ENCODE measurements at regions not wholly inside any gene's neighbourhood (a gene's known extent, or its start where the extent isn't known, plus 50 kb on each side); places are given as distances from the start of the nearest gene placed in this dataset.

GRCh38 chr2:8526403-8526696 lies 155.5 kb upstream of the ID2 start:
- TF ChIP-seq, protein P1, sequence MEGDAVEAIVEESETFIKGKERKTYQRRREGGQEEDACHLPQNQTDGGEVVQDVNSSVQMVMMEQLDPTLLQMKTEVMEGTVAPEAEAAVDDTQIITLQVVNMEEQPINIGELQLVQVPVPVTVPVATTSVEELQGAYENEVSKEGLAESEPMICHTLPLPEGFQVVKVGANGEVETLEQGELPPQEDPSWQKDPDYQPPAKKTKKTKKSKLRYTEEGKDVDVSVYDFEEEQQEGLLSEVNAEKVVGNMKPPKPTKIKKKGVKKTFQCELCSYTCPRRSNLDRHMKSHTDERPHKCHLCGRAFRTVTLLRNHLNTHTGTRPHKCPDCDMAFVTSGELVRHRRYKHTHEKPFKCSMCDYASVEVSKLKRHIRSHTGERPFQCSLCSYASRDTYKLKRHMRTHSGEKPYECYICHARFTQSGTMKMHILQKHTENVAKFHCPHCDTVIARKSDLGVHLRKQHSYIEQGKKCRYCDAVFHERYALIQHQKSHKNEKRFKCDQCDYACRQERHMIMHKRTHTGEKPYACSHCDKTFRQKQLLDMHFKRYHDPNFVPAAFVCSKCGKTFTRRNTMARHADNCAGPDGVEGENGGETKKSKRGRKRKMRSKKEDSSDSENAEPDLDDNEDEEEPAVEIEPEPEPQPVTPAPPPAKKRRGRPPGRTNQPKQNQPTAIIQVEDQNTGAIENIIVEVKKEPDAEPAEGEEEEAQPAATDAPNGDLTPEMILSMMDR (IDR thresholded peaks at IDR 0.05; ENCODE audit: low read depth, low read length, poor library complexity, severe bottlenecking) = no peak
- no peak for TF ChIP-seq EZH2phosphoT487 (IDR thresholded peaks at IDR 0.05; ENCODE audit: borderline replicate concordance, low read length)

All from DOHH2 (cell line).